ENCODE measurements at regions not wholly inside any gene's neighbourhood (a gene's known extent, or its start where the extent isn't known, plus 50 kb on each side); places are given as distances from the start of the nearest gene placed in this dataset.
"Not testable (repeated sequence)": the region's sequence is repeated elsewhere in the genome, so short reads cannot be mapped to it uniquely, and the experiment has no call there.

DNA sequence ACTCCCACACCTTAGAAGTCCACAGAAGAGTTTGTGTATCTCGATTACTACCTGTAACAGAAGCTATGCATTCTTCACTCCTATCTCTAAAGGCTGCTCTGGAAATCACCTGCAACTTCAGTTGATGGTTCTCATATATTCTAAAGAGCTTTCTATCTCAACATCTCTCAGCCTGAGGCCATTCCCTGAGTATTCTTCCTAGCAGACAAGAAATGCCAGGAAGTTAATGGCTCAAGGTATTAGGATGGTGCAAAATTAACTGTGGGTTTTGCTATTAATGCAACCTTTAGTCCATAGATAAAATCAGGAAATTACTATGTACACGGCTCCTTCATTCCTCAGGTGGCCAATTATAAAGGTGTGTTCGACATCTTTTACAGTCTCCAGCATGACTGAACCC is 290.1 kb downstream of the ZNF716 start:
- H3K4me3 ChIP-seq (ENCODE audit: low read depth, low read length); DNase-seq (ENCODE audit: low read depth): not testable (repeated sequence)

GRCh38 chr7:57769131-57769530 is 319.2 kb downstream of the ZNF716 start:
- DNase-seq (ENCODE audit: low read depth) = no peak
- TF ChIP-seq, protein P1, sequence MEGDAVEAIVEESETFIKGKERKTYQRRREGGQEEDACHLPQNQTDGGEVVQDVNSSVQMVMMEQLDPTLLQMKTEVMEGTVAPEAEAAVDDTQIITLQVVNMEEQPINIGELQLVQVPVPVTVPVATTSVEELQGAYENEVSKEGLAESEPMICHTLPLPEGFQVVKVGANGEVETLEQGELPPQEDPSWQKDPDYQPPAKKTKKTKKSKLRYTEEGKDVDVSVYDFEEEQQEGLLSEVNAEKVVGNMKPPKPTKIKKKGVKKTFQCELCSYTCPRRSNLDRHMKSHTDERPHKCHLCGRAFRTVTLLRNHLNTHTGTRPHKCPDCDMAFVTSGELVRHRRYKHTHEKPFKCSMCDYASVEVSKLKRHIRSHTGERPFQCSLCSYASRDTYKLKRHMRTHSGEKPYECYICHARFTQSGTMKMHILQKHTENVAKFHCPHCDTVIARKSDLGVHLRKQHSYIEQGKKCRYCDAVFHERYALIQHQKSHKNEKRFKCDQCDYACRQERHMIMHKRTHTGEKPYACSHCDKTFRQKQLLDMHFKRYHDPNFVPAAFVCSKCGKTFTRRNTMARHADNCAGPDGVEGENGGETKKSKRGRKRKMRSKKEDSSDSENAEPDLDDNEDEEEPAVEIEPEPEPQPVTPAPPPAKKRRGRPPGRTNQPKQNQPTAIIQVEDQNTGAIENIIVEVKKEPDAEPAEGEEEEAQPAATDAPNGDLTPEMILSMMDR (IDR thresholded peaks at IDR 0.05; ENCODE audit: insufficient read depth, low read length) = no peak
- H3K4me3 ChIP-seq (ENCODE audit: low read depth, low read length) = no peak overlapping the region

DNA sequence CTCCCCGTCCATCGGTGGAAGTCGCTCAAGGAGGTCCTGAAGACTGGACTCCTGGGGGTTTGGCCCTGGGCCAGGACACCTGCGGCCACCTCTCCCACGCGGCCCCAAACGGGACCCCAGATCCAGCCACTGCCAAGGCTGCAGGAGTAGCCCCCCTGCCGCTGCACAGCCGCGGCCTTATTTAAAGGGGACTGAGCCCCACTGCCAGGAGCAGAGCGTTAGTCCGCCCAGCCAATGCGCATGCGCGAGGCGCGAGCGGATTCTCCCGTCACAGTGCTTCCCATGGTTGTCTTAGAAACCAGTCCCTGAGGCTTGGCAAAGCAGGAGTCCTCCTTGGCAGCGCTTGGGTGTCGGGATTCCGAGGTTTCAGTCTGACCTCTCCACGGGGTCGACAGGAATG is 320.0 kb downstream of the ZNF716 start:
- TF ChIP-seq, protein P1 (IDR thresholded peaks at IDR 0.05; ENCODE audit: insufficient read depth, low read length) = no peak
- DNase-seq (ENCODE audit: low read depth) = no peak
- no peak overlapping the region for H3K4me3 ChIP-seq (ENCODE audit: low read depth, low read length)

DNA sequence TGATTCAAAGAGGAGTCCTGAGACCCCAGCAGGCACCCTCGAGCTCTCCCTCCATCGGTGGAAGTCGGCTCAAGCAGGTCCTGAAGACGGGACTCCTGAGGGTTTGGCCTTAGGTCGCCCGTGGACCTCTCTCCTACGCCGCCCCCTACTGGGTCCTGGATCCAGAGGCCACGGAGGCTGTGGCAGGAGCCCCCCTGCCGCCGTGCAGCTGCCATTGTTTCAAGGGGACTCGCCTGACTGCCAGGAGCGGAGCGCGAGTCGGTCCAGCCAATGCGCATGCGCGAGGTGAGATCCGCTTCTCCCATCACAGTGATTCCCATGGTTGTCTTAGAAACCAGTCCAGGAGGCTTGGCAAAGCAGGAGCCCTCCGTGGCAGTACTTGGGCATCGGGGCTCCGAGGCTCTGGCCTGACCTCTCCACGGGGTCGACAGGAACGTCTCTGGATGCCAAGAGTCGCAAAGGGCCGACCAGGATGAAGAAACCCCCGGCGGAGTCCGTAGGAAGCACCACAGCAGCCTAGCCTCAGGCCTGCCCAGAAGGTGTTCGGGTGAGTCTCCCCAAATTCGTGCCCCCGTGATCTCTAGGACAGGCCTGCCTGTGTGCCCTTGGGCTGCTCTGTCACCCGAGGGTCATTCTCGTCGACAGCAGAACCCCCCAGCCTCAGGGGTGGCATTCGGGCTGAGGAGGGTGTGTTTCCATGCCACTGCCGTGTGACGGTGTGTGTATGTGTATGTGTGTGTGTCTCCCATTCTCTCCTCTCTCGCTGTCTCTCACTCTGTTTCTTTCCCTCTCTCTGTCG is 322.3 kb downstream of the ZNF716 start:
- no peak overlapping the region for H3K4me3 ChIP-seq (ENCODE audit: low read depth, low read length)
- TF ChIP-seq, protein P1 (IDR thresholded peaks at IDR 0.05; ENCODE audit: insufficient read depth, low read length) = no peak
- DNase-seq (ENCODE audit: low read depth) = no peak

DNA sequence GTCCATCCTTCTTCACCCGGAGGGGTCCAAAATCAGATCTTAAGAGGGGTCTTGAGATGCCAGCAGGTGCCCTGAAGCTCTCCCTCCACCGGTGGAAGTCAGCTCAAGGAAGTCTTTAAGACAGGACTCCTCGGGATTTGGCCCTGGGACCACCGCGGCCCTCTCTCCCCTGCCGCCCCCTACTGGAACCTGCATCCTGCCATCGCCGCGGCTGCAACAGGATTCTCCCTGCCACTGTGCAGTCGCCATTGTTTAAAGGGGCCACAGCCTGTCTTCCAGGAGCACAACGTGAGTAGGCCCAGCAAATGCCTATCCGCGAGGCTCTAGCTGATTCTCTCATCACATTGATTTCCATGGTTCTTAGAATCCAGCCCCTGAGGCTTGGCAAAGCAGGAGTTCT is 324.3 kb downstream of the ZNF716 start:
- TF ChIP-seq, protein P1 (IDR thresholded peaks at IDR 0.05; ENCODE audit: insufficient read depth, low read length) = no peak
- DNase-seq (ENCODE audit: low read depth) = no peak
- H3K4me3 ChIP-seq (ENCODE audit: low read depth, low read length) = no peak overlapping the region

DNA sequence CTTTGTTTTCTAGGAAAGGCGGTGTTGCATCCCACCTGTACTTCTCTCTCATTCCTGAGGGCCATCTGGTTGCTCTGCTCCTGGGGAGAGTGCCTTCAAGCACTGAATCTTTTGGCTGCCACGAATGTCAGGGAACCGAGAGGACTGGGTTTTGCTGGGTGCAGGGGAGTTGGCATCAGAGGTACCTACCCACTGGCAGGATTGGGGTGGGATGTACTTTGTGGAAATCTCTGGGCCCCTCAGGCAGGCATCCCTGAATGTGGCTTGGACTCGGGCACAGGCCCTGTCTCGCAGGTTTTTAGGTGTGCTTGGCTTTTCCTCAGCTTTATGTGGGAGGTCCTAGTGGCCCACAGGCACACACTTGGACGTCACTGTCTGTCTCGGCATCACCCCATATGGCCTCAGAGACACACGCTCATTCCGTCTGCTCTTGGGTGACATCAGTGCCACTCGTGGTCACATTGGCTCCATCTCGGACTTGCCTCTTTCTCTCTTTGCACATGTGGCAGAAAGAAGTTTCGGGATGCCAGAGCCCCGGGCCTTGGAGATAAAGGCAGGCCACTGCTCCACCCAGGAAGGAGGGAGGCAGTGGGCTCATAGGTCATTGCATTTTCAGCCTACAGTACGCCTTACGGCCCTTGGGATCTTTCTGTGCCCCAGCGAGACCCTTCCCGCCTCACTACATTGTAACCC is 325.6 kb downstream of the ZNF716 start:
- TF ChIP-seq, protein P1 (IDR thresholded peaks at IDR 0.05; ENCODE audit: insufficient read depth, low read length) = no peak
- H3K4me3 ChIP-seq (ENCODE audit: low read depth, low read length) = no peak overlapping the region
- DNase-seq (ENCODE audit: low read depth) = no peak

DNA sequence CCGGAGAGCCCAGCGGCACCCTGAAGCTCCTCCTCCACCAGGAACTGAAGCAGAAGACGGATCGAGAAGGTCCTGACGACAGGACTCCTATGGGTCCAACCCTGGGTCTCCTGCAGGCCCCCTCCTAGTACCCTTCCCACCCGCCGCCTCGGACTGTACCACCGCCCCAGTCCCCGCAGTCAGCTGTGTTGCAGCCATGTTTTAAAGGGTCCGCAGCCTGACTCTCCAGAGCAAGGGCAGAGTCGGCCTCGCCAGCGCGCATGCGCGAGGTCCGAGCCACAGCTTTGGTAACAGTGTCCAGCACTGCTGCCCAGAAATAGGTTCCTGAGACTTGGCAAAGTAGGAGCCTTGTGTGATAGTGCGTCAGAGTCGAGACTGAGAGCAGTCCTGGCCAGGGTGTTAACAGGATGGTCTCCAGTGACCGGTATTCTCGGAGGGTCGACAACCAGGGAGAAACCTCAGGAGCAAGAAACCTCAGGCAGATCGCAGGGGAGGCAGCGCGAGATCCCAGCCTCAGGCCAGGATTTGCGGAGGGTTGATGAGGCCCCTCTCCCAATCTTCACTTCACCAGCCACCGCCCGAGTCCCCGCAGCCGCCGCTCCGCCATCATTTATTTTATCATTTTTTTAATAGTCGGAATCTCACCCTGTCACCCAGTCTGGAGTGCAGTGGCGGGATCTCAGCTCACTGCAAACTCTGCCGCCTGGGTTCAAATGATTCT is 326.3 kb downstream of the ZNF716 start:
- DNase-seq (ENCODE audit: low read depth); H3K4me3 ChIP-seq (ENCODE audit: low read depth, low read length): not testable (repeated sequence)
